GM18873 (cell line): ENCODE measurements at regions not wholly inside any gene's neighbourhood (a gene's known extent, or its start where the extent isn't known, plus 50 kb on each side); places are given as distances from the start of the nearest gene placed in this dataset.
"Not testable (repeated sequence)": the region's sequence is repeated elsewhere in the genome, so short reads cannot be mapped to it uniquely, and the experiment has no call there.

Experiments
- ATAC-seq: cut with Tn5 transposase; IDR thresholded peaks from one replicate; pipeline ENCODE4 v1.9.1; 2021; ENCODE audit warnings: mild to moderate bottlenecking, moderate library complexity, moderate number of reproducible peaks; ENCODE audit not compliant: unreplicated experiment, low FRiP score

DNA sequence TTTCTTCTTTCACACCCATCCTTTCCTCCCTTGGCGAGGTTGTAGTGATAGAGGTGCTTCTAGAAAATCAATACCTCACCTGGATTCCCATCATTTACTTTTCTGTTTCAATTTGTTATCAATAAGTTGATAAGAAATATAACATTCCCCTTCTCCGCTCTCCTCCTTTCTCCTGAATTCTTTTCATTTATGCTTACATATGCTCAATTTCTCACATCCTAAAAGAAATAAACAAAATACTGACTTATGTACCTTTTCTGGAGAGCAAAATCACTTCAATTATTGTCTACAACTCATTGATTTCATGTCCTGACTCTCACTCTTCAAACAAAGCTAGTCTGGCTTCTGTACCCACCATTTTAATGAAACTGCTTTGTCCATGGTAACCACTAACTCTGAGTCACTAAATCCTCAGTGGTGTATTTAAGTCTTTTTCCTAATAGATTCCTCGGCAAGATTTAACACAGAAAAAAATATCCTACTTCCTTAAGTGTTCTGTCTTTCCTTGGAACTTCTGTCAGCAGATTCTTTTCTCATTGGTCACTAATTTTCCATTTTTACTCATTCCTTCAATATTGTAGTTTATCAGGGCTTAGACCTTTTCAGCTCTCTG is 289.6 kb downstream of the RFPL4B start:
- no peak for ATAC-seq

DNA sequence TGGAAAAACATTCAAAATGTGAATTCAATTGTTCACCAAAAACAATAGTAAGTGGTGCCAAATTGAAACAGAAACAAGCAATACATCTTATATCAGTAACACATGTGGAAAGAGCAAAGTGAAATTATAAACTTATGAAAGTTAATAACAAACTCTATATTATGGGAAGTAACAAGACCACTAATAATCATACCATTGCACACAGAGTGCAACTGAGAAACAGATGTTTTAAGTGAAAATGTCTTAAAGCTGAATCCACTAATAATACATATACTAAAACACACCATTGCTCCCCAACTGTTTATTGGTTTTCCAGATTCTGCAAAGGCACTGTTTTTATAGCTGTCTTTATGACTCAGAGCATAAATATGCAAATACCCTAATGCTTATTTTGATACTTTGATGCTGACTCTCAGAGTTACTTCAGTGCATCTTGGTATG is 292.3 kb downstream of the RFPL4B start:
- ATAC-seq, result no peak

DNA sequence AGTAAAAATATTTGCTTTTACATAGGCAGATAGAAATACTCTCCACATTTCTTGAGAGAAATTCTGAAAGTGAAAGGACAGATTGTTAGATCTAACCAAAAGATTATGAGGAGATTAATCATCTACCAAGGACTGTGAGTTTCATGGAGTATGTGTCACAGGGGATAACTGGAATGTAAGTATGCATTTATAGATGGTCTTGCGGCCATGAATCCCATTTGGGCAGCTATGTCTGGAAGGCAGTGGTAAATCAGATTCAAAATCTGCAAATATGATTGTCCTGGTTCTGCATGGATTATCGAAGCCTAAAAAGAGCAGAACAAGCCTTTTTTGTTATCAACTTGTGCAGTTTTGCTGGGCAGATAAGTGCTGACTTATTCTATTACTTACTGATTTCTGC is 293.8 kb downstream of the RFPL4B start:
- ATAC-seq, result no peak

DNA sequence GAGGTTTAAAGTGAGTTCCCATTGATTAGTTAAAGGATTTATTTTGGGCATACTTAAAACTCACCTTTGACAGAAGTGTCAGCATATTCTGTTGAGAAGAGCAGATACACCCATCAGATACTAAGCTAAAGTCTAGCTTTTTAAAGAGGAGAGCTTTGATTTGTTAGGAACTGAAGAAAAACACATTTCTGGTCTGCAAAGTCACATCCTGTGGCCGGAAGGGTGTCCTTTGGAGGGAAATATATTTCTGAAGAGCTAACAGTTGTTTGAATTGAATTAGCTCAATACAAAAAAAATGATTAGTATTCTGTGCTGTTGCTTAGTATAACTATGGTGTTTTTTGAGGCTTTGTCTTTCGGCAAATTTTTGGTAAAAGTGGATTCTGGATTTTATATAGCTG is 302.7 kb downstream of the RFPL4B start:
- no peak for ATAC-seq

DNA sequence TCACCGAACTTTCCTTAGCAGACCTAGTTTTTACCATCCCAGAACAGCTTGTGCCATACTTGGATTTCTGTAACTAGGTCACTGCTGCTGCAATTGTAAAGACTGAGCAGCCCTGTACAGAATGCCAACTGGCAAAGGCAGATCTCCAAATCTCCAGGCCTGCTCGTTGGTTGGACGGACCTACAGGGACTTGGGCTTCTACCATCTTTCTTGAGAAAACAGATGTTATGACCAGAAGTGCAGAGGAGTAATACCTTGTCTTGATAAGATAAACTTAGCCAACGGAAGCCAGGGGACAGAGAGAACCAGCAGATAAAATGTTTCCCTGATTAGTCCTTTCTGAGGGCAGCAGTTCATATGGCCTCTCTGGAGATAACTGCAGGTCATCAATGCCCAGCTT is 304.1 kb downstream of the RFPL4B start:
- ATAC-seq, result no peak

DNA sequence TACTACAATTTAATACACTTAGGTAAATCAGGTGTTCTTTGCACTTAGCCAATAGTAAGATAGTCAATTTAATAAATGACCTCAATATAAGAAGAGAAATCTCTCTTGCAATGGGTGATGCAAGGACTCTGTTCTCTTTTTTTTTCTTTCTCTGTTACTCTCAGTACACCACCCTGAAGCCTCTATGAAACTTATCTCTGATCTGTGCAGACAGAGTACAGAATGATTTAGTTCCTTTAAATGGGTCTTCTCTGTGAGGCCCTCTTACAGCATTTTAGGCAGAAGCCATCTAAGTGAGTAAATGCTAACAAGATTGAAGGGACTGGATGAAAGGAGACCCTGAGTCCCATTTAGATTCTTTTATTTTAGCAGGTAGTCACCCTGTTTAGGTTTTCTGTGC is 312.8 kb downstream of the RFPL4B start:
- ATAC-seq, result no peak

DNA sequence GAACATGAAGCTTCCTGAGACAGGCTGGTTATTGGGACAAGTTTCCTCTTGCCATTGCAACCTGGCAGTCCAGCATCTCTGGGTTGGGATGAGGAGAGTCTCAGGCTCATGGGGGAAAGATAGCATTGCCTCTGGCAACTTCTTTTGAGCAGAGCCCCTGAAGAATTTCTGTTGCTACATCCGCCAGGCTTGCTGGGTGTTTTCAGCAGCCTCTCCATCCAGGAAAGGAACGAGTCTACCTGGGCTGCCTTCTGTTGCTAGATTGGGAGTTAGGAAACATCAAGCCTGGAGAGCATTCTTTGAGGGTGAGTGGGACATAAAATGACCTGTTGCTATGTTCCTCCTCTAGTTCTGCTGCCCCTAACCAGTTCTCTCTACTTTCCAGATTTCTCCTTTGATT is 313.5 kb downstream of the RFPL4B start:
- ATAC-seq, result no peak

DNA sequence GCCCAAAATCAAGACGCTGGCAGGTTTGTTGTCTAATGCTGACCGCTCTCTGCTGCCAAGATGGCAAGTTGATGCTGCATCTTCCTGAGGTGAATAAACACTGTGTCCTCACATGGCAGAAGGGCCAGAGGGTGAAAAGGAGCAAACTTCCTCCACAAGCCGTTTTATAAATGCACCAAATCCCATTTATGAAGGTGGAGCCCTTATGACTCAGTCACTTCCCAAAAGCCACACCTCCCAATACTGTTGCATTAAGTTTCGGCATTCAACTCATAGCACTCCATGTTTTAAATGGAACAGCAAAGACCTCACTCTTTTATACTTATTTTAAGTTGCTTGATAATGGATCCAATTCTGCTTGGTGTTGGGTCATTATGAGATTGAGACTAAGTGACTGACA is 316.6 kb downstream of the RFPL4B start:
- ATAC-seq, result no peak

DNA sequence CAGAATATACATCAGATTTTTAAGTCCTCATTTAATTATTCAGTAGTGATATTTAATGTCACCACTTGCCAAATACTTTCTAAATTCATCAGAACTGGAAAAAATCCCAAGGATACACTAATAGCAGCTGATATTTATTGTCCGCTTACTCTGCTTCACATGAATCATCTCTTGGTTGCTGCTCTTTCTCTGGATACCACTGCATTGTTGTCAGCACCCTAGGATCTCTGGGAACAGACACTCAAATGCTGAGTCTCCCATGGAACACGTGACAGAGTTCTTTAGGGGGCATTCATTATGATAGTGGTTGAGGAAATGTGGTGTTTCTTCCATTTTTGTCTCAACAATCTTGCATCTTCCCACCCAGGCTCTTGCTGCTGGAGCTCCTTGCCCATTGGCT is 318.0 kb downstream of the RFPL4B start:
- no peak for ATAC-seq

DNA sequence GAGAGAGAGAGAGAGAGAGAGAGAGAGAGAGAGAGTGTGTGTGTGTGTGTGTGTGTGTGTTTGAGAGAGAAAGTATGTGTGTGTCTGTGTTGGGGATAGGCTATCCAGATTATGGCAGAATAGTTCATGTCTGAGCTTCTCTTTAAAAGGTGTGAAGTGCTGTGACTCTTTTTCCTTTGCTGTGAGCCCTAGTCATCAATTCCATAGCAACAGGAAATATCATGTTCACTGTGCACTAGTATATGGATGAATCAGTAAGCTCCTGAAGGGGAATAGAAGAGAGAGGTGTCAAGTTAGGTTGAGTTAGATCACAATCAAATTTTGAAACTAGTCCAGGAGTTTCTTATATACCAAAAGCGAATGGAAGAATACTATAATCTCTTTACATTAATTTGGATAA is 318.7 kb downstream of the RFPL4B start:
- no peak for ATAC-seq

DNA sequence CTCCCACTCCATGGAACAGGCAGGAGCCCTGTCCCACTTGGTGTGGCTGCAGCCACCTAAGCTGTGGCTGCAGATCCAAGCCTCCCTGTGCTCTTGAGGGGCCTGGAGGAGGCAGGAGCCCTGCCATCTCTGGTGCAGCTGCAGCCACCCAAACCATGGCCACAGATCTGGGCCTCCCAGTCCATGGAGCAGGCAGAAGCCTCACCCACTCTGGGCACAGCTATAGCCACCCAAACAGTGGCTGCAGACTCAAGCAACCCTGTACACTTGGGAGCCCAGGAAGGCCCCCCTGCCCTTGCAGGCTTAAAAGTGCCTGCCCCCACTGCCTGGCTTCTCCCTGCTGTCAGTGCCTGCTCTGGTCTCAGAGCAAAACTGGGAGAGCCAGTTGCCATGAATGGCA is 320.3 kb downstream of the RFPL4B start:
- no peak for ATAC-seq

DNA sequence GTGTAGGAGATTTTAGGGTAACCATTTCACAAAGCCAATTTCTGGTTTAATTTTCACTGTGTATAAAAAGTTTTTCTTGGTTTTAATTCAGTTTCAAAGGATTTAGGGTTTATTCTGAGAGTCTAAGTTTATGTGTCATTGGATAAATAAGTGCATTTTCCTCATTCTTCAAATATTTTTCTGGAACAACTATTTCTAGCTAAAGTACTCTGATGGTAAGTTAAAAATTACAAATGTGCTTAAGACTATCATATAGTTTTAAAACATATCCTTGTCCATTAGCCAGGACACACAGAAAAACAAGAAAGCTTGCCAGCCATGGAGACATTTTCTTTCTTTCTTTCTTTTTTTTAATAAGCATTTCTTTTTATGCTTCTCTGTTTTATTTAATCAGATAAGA is 333.0 kb downstream of the RFPL4B start:
- ATAC-seq, result no peak

DNA sequence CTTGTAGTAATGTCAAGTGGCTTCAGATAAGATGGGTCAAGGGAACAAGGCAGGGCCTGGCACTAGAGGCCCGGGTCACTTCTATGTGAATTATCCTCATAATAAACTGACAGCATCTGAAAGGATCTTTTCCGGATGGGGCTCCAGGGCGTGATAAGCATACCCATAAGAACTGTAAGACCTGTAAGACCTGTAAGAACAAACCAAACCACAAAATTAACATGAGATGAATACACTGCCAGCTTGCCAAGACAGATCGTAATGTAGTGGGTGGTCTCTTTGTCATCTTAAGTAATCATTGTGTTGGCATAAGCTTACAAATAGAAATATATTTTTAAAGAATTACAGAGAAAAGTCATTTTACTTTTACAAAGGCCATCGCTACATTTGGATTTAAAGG is 334.9 kb downstream of the RFPL4B start:
- no peak for ATAC-seq

DNA sequence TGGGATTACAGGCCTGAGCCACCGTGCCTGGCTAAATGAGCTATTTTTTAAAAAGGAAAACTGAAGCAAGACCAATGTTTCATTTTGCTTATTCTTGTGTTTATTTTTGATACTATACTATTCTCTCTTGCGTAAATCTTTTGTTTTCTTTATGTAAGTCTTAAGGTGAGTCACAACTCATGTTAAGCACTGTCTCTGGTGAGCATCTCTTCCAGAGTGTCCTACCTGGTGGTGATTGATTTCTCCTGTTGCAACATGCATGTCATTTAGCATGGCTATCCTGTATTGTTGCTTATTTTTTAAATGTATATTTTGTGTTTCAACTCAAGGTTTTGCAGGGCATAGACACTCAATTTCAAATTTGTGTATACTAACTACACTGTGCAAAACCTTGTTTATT is 336.0 kb downstream of the RFPL4B start:
- no peak for ATAC-seq

DNA sequence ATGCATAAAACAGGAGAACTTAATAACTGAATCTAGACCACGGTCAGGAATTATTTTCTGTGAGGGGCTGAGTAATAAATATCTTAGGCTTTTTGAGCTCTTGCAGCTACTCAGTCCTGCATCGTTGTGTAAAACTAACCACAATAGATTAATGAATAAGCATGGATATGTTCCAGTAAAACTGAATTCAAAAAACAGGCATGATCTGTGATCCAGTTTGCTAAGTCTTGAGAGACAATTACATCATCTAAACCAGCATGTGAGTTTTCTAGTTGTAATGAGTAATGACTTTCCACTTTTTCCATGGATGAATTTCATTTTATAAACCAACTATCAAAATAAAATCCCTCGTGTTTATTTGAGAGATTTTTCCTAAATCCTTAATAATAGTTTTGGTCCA is 336.8 kb downstream of the RFPL4B start:
- ATAC-seq, result no peak

DNA sequence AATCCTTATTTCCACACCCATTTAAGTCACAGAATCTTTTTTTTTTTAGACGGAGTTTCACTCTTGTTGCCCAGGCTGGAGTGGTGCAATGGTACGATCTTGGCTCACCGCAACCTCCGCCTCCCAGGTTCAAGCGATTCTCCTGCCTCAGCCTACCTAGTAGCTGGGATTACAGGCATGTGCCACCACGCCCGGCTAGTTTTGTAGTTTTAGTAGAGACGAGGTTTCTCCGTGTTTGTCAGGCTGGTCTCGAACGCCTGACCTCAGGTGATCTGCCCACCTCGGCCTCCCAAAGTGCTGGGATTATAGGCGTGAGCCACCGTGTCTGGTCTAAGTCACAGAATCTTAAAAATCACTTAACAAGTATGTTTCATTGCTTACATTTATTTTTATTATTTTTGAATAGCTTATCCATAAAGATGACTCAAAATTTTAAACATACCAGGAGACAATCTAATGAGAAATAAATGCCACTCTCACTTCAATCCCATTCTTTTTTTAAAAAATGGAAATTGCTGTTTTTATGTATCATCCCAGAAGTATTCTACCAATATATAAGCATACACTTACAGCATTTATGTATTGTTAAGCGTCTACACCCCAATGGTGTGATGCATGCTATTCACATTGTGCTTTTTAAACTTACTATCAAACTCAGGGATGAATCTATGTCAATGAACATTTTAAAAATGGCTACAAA is 338.5 kb downstream of the RFPL4B start:
- not testable (repeated sequence) for ATAC-seq

DNA sequence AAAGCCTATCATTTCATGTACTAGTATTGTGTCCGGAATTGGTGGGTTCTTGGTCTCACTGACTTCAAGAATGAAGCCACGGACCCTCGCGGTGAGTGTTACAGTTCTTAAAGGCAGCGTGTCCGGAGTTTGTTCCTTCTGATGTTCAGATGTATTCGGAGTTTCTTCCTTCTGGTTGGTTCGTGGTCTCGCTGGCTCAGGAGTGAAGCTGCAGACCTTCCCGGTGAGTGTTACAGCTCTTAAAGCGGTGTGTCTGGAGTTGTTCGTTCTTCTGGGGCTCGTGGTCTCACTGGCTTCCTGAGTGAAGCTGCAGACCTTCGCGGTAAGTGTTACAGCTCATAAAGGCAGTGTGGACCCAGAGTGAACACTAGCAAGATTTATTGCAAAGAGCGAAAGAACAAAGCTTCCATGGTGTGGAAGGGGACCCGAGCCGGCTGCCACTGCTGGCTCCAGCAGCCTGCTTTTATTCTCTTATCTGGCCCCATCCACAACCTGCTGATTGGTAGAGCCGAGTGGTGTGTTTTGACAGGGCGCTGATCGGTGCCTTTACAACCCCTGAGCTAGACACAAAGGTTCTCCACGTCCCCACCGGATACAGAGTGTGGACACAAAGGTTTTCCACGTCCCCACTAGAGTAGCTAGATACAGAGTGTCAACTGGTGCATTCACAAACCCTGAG is 341.5 kb downstream of the RFPL4B start:
- ATAC-seq, result not testable (repeated sequence)

DNA sequence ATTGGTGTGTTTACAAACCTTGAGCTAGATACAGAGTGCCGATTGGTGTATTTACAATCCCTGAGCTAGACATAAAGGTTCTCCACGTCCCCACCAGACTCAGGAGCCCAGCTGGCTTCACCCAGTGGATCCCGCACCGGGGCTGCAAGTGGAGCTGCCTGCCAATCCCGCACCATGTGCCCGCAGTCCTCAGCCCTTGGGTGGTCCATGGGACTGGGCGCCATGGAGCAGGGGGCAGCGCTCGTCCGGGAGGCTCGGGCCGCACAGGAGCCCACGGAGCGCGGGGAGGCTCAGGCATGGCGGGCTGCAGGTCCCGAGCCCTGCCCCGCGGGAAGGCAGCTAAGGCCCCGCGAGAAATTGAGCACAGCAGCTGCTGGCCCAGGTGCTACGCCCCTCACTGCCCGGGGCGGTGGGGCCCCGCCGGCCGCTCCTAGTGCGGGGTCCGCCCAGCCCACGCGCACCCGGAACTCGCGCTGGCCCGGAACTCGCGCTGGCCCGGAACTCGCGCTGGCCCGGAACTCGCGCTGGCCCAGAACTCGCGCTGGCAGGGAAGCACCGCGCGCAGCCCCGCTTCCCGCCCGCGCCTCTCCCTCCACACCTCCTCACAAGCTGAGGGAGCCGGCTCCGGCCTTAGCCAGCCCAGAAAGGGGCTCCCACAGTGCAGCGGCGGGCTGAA is 342.2 kb downstream of the RFPL4B start:
- not testable (repeated sequence) for ATAC-seq

DNA sequence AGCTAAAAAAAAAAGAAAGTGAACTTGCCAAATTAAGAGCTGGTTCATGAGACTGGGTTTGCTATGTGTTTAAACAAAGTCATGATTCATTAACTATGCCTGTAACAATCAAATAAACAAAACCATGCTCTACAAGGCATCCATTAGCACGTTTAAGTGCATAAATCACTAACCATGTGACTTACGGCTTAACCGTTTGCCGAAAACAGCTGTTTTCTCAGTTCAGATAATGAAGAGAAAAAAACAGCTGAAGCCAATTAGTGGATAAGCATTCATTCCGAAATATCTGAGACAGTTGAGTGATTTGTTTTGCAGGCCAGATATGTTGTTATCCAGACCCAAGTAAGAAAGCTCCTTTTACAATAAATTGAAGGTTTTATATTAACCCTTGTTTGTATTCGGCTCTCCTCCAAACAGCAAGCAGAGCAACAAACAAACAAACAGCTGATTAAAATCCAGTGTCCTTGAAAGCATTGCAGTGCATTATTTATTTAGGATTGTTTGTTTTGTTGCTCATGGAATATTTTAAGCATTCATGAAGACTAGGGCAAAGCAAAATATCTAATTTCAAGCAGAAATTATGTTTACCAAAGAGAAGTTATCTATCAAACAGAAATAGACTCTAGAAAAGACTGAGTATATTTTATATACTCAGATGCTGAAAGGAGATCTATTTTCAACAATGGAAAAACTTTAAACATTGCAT is 343.5 kb downstream of the RFPL4B start:
- no peak for ATAC-seq

DNA sequence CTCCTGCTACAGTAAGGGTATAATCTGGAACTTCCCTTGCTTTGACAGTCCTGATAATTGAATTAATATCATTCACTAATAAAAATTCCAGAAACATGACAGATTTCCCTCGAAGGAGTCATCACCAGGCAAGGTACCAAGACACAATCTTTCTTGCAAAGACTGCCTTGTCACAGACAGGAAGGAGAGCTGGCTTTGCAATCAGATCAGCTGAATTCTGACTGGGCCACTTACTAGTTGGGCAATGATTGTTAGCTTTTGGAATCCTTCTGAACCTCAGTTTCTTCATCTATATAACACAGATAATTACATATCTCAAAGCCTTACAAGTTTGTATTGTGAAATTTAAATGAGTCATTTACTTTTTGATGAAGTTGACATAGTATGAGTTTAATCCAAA is 344.2 kb downstream of the RFPL4B start:
- ATAC-seq, result no peak

DNA sequence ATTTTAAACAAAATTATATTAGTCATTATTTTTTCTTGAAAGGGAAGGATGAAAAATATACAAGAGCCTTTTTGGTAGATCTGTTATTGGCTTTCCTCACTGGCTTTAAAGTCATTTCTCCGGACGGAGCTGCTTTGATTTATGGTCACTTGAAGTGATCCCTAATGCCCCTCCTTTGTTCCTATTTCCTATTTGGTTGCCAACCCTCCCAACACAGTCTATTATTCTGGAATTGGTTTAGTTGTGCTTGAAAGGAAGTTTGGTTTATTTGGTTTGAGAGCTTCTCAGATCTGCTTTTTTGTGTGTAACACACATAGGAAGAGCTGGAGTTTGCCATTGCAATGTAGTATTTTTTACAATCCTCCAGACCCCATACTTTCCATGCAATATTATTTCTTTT is 347.9 kb downstream of the RFPL4B start:
- no peak for ATAC-seq
